GM18520 (cell line): ENCODE measurements at regions not wholly inside any gene's neighbourhood (a gene's known extent, or its start where the extent isn't known, plus 50 kb on each side); places are given as distances from the start of the nearest gene placed in this dataset.
"Not testable (repeated sequence)": the region's sequence is repeated elsewhere in the genome, so short reads cannot be mapped to it uniquely, and the experiment has no call there.

Source experiments
- ATAC-seq: cut with Tn5 transposase; IDR thresholded peaks from one replicate; pipeline ENCODE4 v1.9.1; 2021; ENCODE audit not compliant: unreplicated experiment

DNA sequence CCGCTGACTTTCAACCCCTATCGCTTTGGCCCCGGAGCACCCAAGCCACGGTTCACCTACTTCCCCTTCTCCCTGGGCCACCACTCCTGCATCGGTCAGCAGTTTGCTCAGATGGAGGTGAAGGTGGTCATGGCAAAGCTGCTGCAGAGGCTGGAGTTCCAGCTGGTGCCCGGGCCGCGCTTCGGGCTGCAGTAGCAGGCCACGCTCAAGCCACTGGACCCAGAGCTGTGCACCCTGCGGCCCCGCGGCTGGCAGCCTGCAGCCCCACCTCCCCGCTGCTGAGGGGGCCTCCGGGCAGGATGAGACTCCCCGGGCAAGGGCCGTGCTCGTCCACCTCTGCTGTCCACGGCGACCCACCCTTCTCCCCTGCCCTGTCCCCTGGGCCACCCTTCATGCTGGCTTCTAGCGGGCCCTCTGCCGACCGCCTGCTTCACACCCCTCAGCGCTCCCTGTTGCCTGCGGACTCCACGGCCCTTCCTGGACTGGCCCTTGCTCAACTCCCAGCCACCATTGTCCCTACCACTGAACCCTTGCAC is 92.2 kb upstream of the TRABD2B start:
- ATAC-seq, result no peak

DNA sequence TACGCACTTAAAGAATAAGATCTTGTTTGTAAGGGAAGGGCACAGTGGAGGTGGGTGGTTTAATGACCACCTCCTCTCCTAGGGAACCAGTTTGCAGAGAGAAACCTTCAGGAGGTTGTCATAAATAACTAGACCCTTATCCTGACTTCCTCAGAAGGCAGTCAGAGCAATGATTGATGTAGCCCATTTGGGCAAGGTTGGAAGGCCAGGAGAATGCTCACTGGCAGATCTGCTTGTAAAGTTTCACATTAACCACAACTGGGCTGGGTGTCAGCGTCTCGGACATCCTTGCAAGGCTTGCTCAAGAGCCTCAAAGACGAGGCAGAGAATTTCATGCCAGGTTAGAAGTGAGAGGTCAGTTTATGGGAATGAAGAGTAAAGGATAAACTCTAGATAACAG is 87.6 kb upstream of the TRABD2B start:
- no peak for ATAC-seq

DNA sequence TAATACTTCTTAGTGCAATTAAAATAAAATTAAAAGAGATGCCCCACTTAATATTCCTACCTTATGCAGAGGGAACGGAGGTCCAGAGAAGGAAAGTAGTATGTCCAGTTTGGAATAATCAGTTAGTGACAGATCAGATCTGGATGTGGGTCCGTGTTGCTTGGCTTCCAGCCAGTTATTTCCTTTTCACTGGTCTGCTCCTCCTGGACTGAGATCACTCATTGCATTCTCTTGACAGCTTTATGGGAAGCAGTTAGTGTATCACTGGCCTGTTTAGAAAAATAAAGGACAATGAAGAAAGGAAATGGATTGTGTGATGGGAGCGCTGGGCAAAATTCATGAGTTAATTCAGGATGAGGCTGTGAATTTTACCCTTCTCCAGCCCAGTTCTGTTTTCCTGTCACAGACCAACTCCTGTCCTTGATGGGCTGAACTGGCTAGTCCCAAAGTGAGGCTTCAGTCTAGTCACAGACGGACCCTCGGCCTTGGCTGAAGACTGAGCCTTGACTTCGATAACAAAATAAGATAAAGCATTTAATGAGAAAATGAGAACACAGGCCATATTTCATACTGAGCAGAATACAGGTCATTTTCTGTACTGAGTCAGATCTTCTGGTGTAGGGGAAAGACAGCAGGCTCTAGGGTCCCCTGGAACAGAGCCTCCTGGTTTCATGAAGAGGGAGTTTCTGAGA is 85.2 kb upstream of the TRABD2B start:
- ATAC-seq, result no peak

DNA sequence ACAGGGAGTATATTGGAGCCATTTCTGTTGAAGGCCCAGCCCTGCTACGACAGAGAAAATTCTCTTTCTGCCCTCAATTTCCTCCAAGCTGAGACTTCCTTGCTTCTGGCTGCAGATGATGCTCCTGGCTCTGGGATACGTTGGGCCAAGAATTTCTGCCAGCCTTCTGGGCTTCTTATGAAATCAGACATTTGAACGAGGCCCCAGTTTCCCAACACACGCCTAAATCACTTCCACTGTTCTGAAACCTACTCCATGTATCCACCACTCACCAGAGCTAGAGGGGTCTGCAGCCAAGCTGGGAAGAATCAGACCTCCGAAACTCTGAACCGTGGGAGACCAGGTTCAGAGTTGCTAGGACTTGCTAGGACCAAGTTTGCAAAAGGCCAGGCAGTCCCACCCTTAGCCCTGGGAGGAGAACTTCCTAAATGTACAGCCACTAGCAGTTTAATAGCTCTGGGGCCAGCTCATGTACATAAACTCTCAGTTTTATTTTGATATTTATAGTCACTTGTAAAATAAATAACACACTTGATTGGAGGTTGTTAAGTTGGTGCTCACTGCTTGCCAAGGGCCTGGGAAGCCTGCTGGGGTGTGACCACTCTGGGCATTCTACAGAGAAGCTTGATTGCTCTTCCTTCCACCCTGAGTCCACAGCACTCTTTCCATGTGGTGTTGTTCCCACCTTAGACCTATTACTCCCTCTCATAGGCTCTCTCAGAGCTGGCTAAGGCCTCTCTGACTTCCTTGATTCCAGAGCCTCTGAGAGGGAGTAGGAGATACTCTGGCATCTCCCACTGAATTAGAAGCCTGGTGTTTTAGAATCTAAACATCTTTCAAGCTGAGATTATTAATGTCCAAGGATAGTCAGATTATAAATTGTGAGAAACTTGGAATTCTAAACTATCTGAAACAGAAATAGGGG is 83.4 kb upstream of the TRABD2B start:
- ATAC-seq, result no peak

DNA sequence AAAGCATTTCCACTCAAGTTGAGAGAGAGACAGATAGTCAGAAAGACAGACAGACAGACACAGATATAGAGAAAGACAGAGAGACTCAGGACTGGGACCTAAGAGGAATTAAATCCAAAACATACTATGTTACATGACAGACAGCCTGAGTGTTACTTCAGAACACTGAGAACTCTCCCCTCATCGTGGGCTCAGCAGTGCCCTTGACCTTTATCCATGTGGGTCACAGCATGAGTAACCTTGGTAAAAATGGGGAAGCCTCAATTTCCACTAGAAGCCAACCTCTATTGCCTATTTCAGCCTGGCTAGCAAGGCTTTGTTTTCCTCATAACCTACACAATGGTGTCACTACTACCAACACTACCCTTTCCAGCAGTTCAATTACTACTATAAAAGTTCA is 81.9 kb upstream of the TRABD2B start:
- no peak for ATAC-seq

DNA sequence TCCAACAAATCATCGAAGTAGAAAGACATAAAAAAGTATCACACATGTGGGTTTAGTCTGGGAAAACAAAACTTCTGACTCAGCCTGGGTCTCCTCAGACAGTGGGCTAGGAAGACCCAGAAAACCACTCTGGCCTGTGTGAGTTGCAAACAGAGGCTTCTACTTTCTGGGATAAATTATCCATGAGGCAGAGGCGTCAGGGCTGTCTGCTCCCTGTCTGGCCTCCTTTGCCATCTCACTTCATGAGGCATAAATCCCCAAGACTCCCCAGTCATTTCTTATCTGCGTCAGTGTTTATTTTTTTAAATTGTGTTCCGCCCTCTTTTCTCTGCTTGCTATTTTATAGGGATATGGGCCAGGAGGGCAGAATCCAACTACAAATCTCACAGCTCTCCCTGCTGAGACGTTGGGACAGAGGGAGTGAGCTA is 80.6 kb upstream of the TRABD2B start:
- no peak for ATAC-seq

DNA sequence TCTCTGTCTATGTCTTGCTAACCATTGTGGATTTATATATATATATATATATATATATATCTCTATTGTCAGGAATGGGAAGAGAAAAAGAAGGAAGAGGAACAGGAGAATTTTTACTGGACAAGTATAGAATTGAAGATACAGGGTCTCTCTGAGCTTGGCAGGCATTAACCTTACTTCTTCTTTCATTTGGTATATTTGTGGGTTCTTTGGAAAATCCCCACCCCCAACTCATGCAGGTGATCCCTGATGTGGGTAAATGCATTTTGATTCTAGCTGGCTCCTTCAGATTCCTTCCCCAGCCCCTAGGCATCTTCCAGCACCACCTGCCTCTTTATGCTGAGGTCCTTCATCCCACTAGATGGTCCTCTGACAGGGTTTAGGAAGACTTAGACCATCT is 78.8 kb upstream of the TRABD2B start:
- no peak for ATAC-seq

DNA sequence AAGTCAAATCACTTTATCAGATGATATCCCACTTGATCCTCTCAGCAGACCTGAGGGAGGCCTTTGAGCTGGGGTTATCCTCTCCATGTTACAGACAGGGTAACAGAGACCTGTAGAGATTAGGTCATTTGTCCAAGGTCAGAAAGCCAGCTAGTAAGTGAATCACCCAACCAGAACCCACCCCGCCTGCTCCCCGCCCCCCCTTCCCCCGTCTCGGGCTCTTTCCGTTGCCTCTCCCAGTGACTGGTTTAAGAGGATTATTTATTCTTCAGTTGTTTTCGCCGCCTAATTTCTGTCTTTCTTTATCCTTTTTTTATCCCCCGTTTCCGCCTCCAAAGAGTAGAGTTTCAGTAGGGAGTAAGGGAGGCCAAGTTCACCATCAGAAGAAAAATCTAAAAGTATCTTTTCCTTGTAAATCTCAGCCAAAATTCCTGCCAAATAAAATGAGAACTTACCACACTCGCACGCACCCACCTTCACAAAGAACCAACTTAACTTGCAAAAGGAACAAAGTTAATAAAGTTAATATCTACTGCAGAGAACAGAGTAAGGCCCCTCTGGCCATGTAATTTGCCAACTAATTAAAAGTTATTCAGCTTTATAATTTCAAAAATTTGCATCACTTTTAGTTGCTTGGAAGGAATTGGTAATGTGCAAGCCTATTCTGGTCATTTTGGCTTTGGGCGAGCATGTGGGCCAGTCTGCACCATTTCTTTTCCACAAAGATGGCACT is 76.8 kb upstream of the TRABD2B start:
- ATAC-seq, result no peak

DNA sequence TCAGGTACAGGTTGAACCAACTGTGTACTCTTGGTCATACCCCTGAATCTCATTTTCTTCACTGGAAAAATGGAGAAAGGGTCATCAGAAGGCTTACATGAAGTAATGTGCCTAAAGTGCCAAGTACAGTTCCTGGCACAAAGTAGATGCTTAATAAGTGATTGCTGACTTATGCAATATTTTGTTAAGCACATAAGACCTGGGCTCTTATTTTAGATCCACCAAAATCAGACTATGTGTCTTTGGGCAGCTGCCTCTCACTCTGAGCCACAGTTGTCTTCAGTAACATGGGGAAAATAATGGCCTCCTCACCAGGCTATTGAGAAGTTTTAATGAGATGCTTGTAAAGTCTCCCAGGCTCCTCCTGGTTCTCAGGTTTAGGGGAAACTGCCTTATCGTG is 74.3 kb upstream of the TRABD2B start:
- no peak for ATAC-seq

DNA sequence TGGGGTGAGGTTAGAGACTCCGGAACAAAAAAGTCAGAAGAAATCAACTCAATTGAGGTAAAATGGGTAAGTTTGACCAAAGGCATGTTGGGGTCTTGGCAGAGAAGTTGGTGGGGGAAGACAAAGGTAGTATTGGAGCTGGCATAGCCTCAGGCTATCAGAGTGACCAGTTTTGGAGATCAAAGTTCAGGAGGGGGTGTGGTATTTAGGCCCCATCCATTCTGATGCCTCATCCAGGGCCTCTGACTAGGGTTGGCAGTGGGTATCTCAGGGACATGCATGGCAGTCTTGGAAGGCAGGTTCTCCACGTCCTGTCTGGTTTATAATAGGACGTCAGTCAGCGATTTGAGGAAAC is 73.2 kb upstream of the TRABD2B start:
- no peak for ATAC-seq

DNA sequence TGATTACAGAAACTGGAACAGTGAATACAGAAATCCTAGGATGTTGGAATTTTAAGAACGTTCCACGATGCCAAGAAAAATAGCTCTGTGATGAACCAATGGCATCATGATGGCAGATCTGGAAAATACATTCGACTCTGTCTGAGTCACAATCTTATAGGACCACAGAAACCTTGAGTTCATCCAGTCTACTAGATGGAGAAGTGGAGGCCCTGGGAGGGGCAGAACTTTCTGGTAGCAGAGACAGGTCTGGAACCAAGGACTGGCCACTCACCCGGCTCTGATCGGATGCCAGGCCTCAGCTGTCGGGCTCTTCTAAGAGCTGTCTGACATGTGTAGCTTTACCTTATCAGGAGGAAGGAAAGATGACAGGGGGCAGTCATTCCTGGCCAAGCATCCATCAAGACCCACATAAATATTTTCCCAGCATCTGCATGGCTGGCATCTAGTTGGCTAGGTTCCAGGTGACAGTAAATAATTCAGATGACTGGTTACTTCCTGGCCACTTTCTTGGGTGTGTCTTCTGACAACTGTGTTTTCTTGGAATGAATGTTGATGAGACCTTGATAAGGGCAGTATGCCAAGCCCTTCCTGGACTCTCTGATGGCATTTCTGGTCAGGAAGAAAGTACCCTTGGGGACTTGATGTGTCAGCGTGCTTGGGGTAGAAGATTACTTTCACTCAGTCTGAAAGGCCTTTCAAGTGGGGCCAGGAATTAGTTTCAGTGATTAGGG is 72.6 kb upstream of the TRABD2B start:
- ATAC-seq, result no peak

DNA sequence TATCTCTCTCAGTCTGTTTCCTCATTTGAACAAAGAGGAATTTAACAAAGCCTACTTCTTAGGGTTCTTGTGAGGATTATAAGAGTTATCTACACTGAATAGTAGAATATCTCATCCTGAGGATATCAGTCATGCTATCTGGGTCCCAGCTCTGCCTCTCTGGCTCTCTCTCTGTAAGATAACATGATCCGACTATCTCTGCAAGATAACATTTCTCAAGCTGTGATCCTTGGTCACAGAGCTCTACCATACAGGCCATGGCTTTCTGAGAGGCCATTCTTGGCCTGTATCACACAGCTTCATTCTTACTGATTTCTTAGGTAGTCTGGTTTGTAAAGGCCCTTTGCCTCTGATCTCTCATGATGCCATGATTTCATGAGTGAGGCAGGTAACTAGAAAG is 71.0 kb upstream of the TRABD2B start:
- ATAC-seq, result no peak

DNA sequence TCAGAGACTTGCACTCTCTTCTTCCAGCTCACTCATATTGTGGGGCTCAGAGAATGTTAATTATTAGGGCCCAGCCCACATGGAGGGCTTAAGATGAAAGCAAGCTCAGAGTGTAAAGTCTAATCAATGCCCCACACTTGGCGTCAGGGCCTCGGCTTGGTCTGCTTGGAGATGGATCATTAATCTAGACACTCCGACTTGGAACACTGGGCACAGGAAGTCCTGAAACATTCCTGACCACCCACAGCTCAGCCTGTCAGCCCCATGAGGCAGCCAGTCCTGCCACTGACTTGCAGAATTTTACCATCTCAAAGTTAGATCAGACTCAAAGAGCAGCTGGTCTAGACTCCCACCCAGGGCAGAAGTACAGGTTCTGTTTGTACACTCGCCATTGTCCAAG is 69.8 kb upstream of the TRABD2B start:
- ATAC-seq, result no peak

DNA sequence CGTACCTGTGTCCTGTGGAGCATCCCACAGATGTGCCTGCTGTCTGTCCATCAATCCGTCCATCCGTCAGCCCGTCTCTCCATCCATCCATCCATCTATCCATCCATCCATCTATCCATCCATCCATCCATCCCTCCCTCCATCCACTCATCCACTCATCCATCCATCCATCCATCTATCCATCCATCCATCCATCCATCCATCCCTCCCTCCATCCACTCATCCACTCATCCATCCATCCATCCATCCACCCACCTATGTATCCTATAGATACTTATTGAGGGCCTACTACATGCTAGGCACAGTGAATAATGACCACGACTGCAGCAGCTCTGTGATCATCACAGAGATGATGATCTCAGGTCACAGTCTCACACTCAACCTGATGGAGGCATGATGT is 67.5 kb upstream of the TRABD2B start:
- not testable (repeated sequence) for ATAC-seq

DNA sequence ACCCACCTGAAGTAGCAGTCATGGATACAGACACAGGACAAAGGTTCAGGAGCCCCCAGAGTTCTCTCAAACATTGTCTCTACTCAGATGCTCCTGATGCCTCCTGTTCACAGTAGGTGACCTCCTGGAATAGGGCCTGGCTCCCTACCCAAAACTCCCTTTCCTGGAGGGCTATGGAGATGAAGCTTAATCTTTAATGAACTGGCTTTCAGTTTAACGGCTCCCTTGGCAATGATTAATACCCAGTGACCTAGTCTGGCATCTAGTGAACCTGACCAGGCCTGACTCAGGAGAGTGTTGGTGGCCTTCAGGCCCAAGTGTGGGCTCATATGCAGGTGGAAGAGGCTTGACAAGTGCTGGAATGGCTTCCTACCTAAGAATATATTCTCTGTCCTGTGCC is 65.2 kb upstream of the TRABD2B start:
- no peak for ATAC-seq

DNA sequence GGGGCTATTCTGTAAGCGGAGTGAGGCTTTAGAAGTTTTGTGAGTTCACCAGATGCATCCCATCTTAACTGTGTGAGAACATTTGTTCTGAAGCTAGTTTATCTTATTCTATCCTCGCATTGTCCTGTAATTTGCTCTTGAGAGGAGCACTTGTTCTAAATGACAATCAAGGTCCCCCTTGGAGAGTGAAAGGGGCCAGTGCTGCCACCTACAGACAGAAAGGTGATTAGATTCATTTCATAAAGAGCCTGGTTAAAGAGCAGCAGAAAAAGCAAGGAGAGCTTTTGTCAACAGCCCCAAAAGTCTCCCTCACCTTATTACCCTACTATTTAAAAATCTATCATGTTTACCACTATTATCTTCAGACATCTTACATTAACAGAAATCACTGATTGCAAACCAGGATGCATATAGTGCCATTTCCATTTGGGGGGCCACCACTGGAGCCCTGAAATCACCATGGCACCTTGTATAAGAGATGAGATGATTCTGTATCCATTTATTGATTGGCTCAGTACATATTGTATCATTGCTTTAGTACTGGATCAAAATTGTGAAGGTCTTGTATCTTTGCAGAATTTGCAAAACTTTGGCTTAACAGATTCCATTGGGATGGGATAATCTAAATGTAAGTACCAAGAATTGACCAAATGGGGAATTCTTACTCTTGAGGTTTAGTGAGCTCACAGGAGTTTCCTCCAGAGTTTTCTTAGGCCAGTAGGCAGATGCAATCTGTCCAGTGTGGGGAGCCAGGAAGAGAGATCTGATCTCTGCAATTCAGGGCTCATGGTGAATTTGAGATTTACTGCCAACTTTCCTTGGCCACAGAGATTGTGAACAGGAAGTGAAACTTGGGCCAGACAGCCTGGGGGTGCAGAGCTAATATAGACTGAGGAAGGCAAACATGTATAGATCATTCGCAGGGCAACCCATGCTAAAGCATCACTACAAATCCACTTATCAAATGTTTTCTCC is 64.3 kb upstream of the TRABD2B start:
- no peak for ATAC-seq

DNA sequence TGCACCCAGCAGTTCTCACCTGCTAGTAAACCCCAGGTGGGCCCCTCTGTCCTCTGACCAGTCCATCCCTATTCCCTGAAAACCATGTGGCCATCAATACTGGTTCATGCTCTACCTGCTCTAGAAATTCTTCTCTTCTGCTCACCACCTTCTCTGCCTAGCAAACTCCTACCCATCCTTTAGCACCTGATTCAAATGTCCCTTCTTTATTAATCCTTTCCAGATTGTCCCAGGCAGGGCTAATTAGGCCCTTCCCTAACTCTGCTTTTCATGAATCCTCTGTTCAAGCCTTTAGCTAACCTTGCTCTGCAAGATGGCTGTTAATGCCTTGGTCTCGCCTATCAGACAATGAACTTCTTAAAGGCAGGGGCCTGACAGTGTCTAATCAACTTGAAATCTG is 62.1 kb upstream of the TRABD2B start:
- no peak for ATAC-seq

DNA sequence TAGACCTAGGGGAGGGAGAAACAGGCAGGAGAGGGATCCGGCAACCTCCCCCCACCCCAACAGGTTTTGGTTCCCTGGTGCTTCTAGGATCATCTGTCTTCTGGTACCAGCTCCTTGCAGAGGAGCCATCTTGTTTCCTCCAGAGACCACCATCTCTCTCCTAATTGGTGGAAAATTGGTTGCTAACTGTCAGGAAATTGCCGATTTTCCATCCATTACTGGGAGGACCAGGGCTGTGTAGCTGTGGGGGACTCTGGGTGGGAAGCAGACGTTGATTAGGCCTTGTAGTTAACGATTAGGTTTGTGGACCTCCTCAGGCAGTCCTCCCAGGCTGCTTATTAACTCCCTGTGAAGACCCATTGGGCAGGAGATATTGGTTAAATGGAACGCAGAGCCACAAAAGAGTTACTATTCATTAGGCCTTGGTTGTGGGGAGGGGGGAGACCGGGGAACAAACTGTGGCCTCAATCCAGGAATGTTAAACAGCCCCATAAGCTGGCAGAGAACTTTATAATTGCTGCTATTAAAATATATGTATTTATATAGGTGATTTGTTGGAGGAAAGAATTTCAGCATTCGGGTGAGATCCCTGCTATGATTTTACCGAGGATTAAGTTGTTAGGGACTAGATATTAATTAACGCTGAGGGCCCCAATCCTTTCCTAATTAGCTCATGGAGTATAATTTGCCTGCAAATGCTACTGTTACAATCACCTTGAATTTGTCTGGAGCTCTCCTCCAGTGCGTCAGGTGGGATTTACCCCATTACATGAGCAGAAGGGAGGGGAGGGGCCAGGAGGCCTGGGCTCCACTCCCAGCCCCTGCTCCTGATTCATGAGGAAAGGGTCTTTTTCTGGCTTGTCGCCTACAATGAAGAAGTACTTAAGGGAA is 61.2 kb upstream of the TRABD2B start:
- ATAC-seq, result no peak

DNA sequence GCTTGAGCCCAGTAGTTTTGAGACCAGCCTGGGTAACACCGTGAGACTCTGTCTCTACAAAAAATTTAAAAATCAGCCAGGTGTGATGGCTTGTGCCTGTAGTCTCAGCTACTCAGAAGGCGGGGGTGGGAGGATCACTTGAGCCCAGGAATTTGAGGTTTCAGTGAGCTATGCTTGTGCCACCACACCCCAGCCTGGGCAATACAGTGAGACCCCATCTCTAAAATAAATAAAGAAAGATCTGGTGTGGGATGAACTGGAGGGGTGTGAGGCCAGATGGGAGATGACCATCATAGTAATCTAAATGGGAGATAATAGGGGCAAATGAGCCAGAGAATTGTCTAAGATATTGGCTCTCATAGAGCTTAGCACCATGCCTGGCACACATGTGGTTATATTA is 60.1 kb upstream of the TRABD2B start:
- no peak for ATAC-seq
